ENCODE measurements at regions not wholly inside any gene's neighbourhood (a gene's known extent, or its start where the extent isn't known, plus 50 kb on each side); places are given as distances from the start of the nearest gene placed in this dataset.

DNA sequence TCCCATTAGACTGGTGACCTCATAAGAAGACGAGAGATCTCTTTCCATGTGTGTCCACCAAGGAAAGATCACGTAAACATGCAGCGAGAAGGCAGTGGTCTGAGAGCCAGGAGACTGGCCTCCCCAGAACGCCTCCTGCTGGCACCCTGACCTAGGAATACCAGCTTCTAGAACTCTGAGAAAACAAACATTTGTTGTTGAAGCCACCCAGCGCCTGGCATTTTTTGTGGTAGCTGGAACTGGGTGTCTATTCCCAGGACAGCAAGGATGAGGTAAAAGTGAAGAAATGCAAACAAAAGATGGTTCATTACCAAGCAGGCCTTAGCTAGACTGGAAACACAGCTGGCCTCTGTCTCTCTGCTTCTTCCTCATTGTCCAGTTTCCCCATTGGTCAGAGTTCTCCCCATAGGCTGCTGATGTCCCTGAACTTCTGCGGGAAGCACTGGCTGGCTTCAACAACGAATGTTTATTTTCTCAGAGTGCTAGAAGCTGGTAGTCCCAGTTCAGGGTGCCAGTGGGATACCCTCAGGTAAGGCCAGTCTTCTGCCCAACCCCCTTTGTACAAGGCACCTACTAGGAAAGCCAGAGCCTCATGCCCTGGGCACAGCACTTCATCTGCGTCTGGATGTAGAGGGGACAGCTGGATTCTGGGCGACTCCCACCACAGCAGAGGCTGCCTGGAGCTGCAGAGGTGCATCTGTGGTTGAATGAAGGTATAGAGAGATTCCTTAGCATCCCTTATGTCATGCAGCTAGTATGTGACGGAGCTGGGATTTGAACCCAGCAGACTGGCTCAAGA lies 304.9 kb downstream of the TCERG1L start:
- TF ChIP-seq GATA2 (IDR thresholded peaks at IDR 0.05; ENCODE audit: low read depth, low read length) (no peak), GATA3 (IDR thresholded peaks at IDR 0.05; ENCODE audit: low read depth, low read length) (no peak)

GRCh38 chr10:131009791-131010190 lies 301.7 kb downstream of the TCERG1L start:
- TF ChIP-seq GATA3 (IDR thresholded peaks at IDR 0.05; ENCODE audit: low read depth, low read length) (no peak), GATA2 (IDR thresholded peaks at IDR 0.05; ENCODE audit: low read depth, low read length) (no peak)

- TF ChIP-seq GATA3 (IDR thresholded peaks at IDR 0.05; ENCODE audit: low read depth, low read length) (no peak), GATA2 (IDR thresholded peaks at IDR 0.05; ENCODE audit: low read depth, low read length) (no peak)
These were observed 300.5 kb downstream of the TCERG1L start for GRCh38 chr10:131010965-131011575.

- TF ChIP-seq GATA3 (IDR thresholded peaks at IDR 0.05; ENCODE audit: low read depth, low read length), result no peak
- no peak for TF ChIP-seq GATA2 (IDR thresholded peaks at IDR 0.05; ENCODE audit: low read depth, low read length)
These were observed 299.4 kb downstream of the TCERG1L start for GRCh38 chr10:131011936-131012640.

DNA sequence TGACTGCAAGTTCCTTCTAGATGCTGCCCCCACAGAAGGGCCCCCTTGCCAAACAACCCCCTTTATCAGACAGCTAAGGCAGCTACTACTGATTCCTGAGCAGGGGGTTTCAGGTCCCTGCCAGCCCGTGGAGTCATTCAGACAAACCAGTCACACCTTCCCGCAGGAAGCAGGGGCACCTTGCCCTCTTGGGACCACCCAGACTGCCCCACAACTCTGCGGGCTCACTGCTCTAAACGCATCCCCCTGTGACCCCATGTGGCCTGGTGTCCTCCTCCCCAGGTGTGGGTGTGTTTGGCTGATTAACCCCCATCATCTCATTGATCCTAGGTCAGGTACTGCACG lies 298.9 kb downstream of the TCERG1L start:
- TF ChIP-seq GATA2 (IDR thresholded peaks at IDR 0.05; ENCODE audit: low read depth, low read length), result no peak

GRCh38 chr10:131013281-131013912 lies 298.1 kb downstream of the TCERG1L start:
- no peak for TF ChIP-seq GATA2 (IDR thresholded peaks at IDR 0.05; ENCODE audit: low read depth, low read length)
- no peak for TF ChIP-seq GATA3 (IDR thresholded peaks at IDR 0.05; ENCODE audit: low read depth, low read length)

GRCh38 chr10:131014271-131014670 lies 297.2 kb downstream of the TCERG1L start:
- TF ChIP-seq GATA3 (IDR thresholded peaks at IDR 0.05; ENCODE audit: low read depth, low read length) (no peak), GATA2 (IDR thresholded peaks at IDR 0.05; ENCODE audit: low read depth, low read length) (no peak)

- TF ChIP-seq GATA3 (IDR thresholded peaks at IDR 0.05; ENCODE audit: low read depth, low read length), result no peak
- no peak for TF ChIP-seq GATA2 (IDR thresholded peaks at IDR 0.05; ENCODE audit: low read depth, low read length)
These were observed 296.2 kb downstream of the TCERG1L start for GRCh38 chr10:131015271-131015670.

- TF ChIP-seq GATA2 (IDR thresholded peaks at IDR 0.05; ENCODE audit: low read depth, low read length), result no peak
These were observed 295.0 kb downstream of the TCERG1L start for GRCh38 chr10:131016556-131016955.

- TF ChIP-seq GATA3 (IDR thresholded peaks at IDR 0.05; ENCODE audit: low read depth, low read length), result no peak
These were observed 293.8 kb downstream of the TCERG1L start for GRCh38 chr10:131017566-131018285.

DNA sequence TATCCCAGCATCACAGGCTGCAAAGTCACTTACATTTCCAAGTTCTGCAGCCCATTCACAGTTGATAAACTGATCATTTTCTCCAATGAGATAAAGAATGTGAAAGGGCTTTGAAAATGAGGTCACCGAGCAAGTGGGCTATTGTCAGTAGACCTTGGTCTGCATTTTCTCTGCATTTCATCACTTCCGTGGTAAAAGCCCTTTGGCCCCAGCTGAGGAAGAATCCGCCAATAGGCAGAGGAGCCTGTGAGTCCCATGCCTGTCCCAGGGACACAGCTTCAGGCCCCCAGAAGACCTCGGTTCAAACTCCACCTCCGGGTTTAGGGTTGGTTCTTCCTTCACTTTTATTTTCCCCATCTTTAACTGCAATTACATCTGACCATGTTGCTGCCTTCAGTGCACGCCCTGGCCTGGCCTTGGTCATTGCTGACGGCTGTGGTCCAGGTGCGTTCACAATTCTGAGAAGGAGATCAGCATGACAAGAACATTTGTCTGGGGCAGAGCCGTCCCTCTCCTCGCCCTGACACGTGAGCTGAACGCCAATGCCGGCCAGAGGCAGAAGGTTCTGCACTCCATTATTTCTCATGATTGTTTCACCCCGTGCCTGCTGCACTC lies 292.5 kb downstream of the TCERG1L start:
- TF ChIP-seq GATA3 (IDR thresholded peaks at IDR 0.05; ENCODE audit: low read depth, low read length) (no peak), GATA2 (IDR thresholded peaks at IDR 0.05; ENCODE audit: low read depth, low read length) (no peak)

GRCh38 chr10:131019696-131020095 lies 291.8 kb downstream of the TCERG1L start:
- no peak for TF ChIP-seq GATA3 (IDR thresholded peaks at IDR 0.05; ENCODE audit: low read depth, low read length)
- no peak for TF ChIP-seq GATA2 (IDR thresholded peaks at IDR 0.05; ENCODE audit: low read depth, low read length)

- TF ChIP-seq GATA3 (IDR thresholded peaks at IDR 0.05; ENCODE audit: low read depth, low read length) (no peak), GATA2 (IDR thresholded peaks at IDR 0.05; ENCODE audit: low read depth, low read length) (no peak)
These were observed 290.7 kb downstream of the TCERG1L start for GRCh38 chr10:131020775-131021174.

All from SH-SY5Y (cell line).